ENCODE measurements at regions not wholly inside any gene's neighbourhood (a gene's known extent, or its start where the extent isn't known, plus 50 kb on each side); places are given as distances from the start of the nearest gene placed in this dataset.

GRCh38 chr9:108628316-108628715 lies 227.5 kb downstream of the ACTL7B start:
- TF ChIP-seq CTCF (IDR thresholded peaks at IDR 0.05; ENCODE audit: extremely low read depth in 1 of 2, insufficient read depth in 1 of 2, low read depth in 1 of 2, low read length in 2 of 2) (no peak), EZH2 (IDR thresholded peaks at IDR 0.05; ENCODE audit: borderline replicate concordance, low read depth, low read length, severe bottlenecking) (no peak), POLR2AphosphoS5 (IDR thresholded peaks at IDR 0.05; ENCODE audit: insufficient read depth, low read depth, low read length) (no peak), MAX (IDR thresholded peaks at IDR 0.05; ENCODE audit: insufficient read depth, insufficient read length) (no peak), MYC (IDR thresholded peaks at IDR 0.05; ENCODE audit: low read depth, low read length) (no peak), POLR2A (IDR thresholded peaks at IDR 0.05; ENCODE audit: low read depth, low read length) (no peak), JUN (IDR thresholded peaks at IDR 0.05; ENCODE audit: borderline replicate concordance, insufficient read depth, insufficient read length, low read depth) (no peak), GATA2 (IDR thresholded peaks at IDR 0.05; ENCODE audit: insufficient read depth, insufficient read length, low read depth, low read length) (no peak), FOS (IDR thresholded peaks at IDR 0.05; ENCODE audit: borderline replicate concordance, insufficient read depth, low read length) (no peak)

All from endothelial cell of umbilical vein (primary cell).